ENCODE measurements at regions not wholly inside any gene's neighbourhood (a gene's known extent, or its start where the extent isn't known, plus 50 kb on each side); places are given as distances from the start of the nearest gene placed in this dataset.

- Histone ChIP-seq H3K9me3 (no peaks in the 10 kb centered on the region), H3K4me1 (no peaks in the 10 kb centered on the region), H3K27me3 (no peaks in the 10 kb centered on the region), H3K36me3 (peaks cover 40% of the 10 kb centered on the region), H3K4me3 (ENCODE audit: low read depth, low read length) (no peak overlapping the region)
- no peak for DNase-seq
- no peak for TF ChIP-seq CTCF (IDR thresholded peaks at IDR 0.05; ENCODE audit: low read depth, low read length)
Observed at GRCh38 chr10:42491801-42492200, 146.6 kb downstream of the ZNF33B start.

GRCh38 chr10:42491001-42491592, 147.3 kb downstream of the ZNF33B start:
- H3K36me3 ChIP-seq = peaks cover 47% of the 10 kb centered on the region
- no peak for TF ChIP-seq CTCF (IDR thresholded peaks at IDR 0.05; ENCODE audit: low read depth, low read length)
- no peak overlapping the region for H3K4me3 ChIP-seq (ENCODE audit: low read depth, low read length)
- H3K4me1 ChIP-seq = no peaks in the 10 kb centered on the region
- H3K9me3 ChIP-seq = no peaks in the 10 kb centered on the region
- no peak for DNase-seq
- no peaks in the 10 kb centered on the region for H3K27me3 ChIP-seq

- Histone ChIP-seq H3K4me3 (ENCODE audit: low read depth, low read length) (no peak overlapping the region), H3K4me1 (no peaks in the 10 kb centered on the region), H3K36me3 (peaks cover 48% of the 10 kb centered on the region), H3K27me3 (no peaks in the 10 kb centered on the region), H3K9me3 (no peaks in the 10 kb centered on the region)
- no peak for DNase-seq
- no peak for TF ChIP-seq CTCF (IDR thresholded peaks at IDR 0.05; ENCODE audit: low read depth, low read length)
Observed at GRCh38 chr10:42490368-42490767, 148.0 kb downstream of the ZNF33B start.

GRCh38 chr10:42488416-42488815, 150.0 kb downstream of the ZNF33B start:
- no peaks in the 10 kb centered on the region for H3K4me1 ChIP-seq
- no peaks in the 10 kb centered on the region for H3K27me3 ChIP-seq
- TF ChIP-seq CTCF (IDR thresholded peaks at IDR 0.05; ENCODE audit: low read depth, low read length) = no peak
- peaks cover 39% of the 10 kb centered on the region for H3K36me3 ChIP-seq
- no peaks in the 10 kb centered on the region for H3K9me3 ChIP-seq
- no peak for DNase-seq
- H3K4me3 ChIP-seq (ENCODE audit: low read depth, low read length) = no peak overlapping the region

- peaks cover 50% of the 10 kb centered on the region for H3K36me3 ChIP-seq
- no peak for TF ChIP-seq CTCF (IDR thresholded peaks at IDR 0.05; ENCODE audit: low read depth, low read length)
- no peak overlapping the region for H3K4me3 ChIP-seq (ENCODE audit: low read depth, low read length)
- no peaks in the 10 kb centered on the region for H3K4me1 ChIP-seq
- H3K27me3 ChIP-seq = no peaks in the 10 kb centered on the region
- no peaks in the 10 kb centered on the region for H3K9me3 ChIP-seq
- DNase-seq = no peak
Observed at GRCh38 chr10:42482411-42482810, 156.0 kb downstream of the ZNF33B start.

- no peaks in the 10 kb centered on the region; the same call in 1 of the 2 replicates for H3K9me3 ChIP-seq
- peaks cover 38% of the 10 kb centered on the region for H3K36me3 ChIP-seq
- no peak for TF ChIP-seq CTCF (IDR thresholded peaks at IDR 0.05; ENCODE audit: low read depth, low read length)
Observed at GRCh38 chr10:42479057-42479456, 159.3 kb downstream of the ZNF33B start.

More at GRCh38 chr10:42479057-42479456, 159.3 kb downstream of the ZNF33B start:
- Histone ChIP-seq H3K4me1 (no peaks in the 10 kb centered on the region), H3K27me3 (no peaks in the 10 kb centered on the region), H3K4me3 (ENCODE audit: low read depth, low read length) (no peak overlapping the region)
- DNase-seq = no peak
